BLaER1 (cell line): ENCODE measurements at regions not wholly inside any gene's neighbourhood (a gene's known extent, or its start where the extent isn't known, plus 50 kb on each side); places are given as distances from the start of the nearest gene placed in this dataset.

Experiments used
- H3K27ac ChIP-seq: shearing (Covaris generic); formaldehyde crosslinking; 2 replicates; pipeline ENCODE4 v1.8.1; 2022
- H3K27me3 ChIP-seq: shearing (Covaris generic); formaldehyde crosslinking; 2 replicates; pipeline ENCODE4 v1.8.1; 2022
- H3K36me3 ChIP-seq: shearing (Covaris generic); formaldehyde crosslinking; 2 replicates; pipeline ENCODE4 v1.8.1; 2022
- H3K4me1 ChIP-seq: shearing (Covaris generic); formaldehyde crosslinking; 2 replicates; pipeline ENCODE4 v1.8.1; 2022
- H3K4me2 ChIP-seq: shearing (Covaris generic); formaldehyde crosslinking; 2 replicates; pipeline ENCODE4 v1.8.1; 2022
- H3K4me3 ChIP-seq: shearing (Covaris generic); formaldehyde crosslinking; 2 replicates; pipeline ENCODE4 v1.8.1; 2022
- H3K9ac ChIP-seq: shearing (Covaris generic); formaldehyde crosslinking; 2 replicates; pipeline ENCODE4 v1.8.1; 2022
- H3K9me3 ChIP-seq: shearing (Covaris generic); formaldehyde crosslinking; 2 replicates; pipeline ENCODE4 v1.8.1; 2022
- H4K20me1 ChIP-seq: shearing (Covaris generic); formaldehyde crosslinking; 2 replicates; pipeline ENCODE4 v1.8.1; 2022
- Cebpa-rat ChIP-seq: shearing (Covaris generic); IDR thresholded peaks from 2 replicates; pipeline ENCODE4 v1.8.1; 2022

GRCh38 chr3:29099296-29099695 is 181.6 kb upstream of the RBMS3 start:
- Histone ChIP-seq H3K9ac (no peak overlapping the region), H3K9me3 (0 out of 2 replicates have a peak, but pooled peaks cover 4% of the 10 kb centered on the region), H3K36me3 (no peaks in the 10 kb centered on the region), H3K27me3 (no peaks in the 10 kb centered on the region), H3K4me1 (no peaks in the 10 kb centered on the region), H3K4me2 (no peak overlapping the region), H3K27ac (no peak overlapping the region), H3K4me3 (no peak overlapping the region), H4K20me1 (no peaks in the 10 kb centered on the region)
- no peak for TF ChIP-seq Cebpa-rat

GRCh38 chr3:29099775-29100174 is 181.1 kb upstream of the RBMS3 start:
- H3K27ac ChIP-seq, result no peak overlapping the region
- no peaks in the 10 kb centered on the region for H3K27me3 ChIP-seq
- no peaks in the 10 kb centered on the region for H3K4me1 ChIP-seq
- H3K36me3 ChIP-seq, result no peaks in the 10 kb centered on the region
- H3K9ac ChIP-seq, result no peak overlapping the region
- TF ChIP-seq Cebpa-rat, result no peak
- H3K9me3 ChIP-seq, result 0 out of 2 replicates have a peak, but pooled peaks cover 4% of the 10 kb centered on the region
- no peak overlapping the region for H3K4me2 ChIP-seq
- H4K20me1 ChIP-seq, result no peaks in the 10 kb centered on the region
- no peak overlapping the region for H3K4me3 ChIP-seq

GRCh38 chr3:29100292-29100691 is 180.6 kb upstream of the RBMS3 start:
- Histone ChIP-seq H3K27me3 (no peaks in the 10 kb centered on the region), H3K9ac (no peak overlapping the region), H3K4me2 (no peak overlapping the region), H3K4me3 (no peak overlapping the region), H4K20me1 (no peaks in the 10 kb centered on the region), H3K9me3 (0 out of 2 replicates have a peak, but pooled peaks cover 4% of the 10 kb centered on the region), H3K36me3 (no peaks in the 10 kb centered on the region), H3K4me1 (no peaks in the 10 kb centered on the region), H3K27ac (no peak overlapping the region)
- TF ChIP-seq Cebpa-rat, result no peak

- TF ChIP-seq Cebpa-rat, result no peak
- Histone ChIP-seq H3K9ac (no peak overlapping the region), H3K36me3 (no peaks in the 10 kb centered on the region), H3K9me3 (0 out of 2 replicates have a peak, but pooled peaks cover 3% of the 10 kb centered on the region), H3K4me1 (peaks cover 10% of the 10 kb centered on the region), H4K20me1 (no peaks in the 10 kb centered on the region), H3K4me3 (no peak overlapping the region), H3K4me2 (peak overlapping the region; percentile 24), H3K27me3 (no peaks in the 10 kb centered on the region), H3K27ac (no peak overlapping the region)
These were observed 152.9 kb upstream of the RBMS3 start for GRCh38 chr3:29128001-29128400.

GRCh38 chr3:29137601-29138000 is 143.3 kb upstream of the RBMS3 start:
- Histone ChIP-seq H3K27me3 (no peaks in the 10 kb centered on the region), H3K27ac (no peak overlapping the region), H3K4me3 (no peak overlapping the region), H3K9ac (no peak overlapping the region), H3K9me3 (no peaks in the 10 kb centered on the region), H3K4me1 (peaks cover 23% of the 10 kb centered on the region), H3K4me2 (no peak overlapping the region), H3K36me3 (no peaks in the 10 kb centered on the region), H4K20me1 (no peaks in the 10 kb centered on the region)
- no peak for TF ChIP-seq Cebpa-rat

- H3K27ac ChIP-seq, result no peak overlapping the region
- no peak overlapping the region for H3K4me3 ChIP-seq
- H3K9me3 ChIP-seq, result no peaks in the 10 kb centered on the region
- H3K4me2 ChIP-seq, result no peak overlapping the region
- peaks cover 23% of the 10 kb centered on the region for H3K4me1 ChIP-seq
- H3K9ac ChIP-seq, result no peak overlapping the region
- H3K36me3 ChIP-seq, result no peaks in the 10 kb centered on the region
- no peaks in the 10 kb centered on the region for H4K20me1 ChIP-seq
- TF ChIP-seq Cebpa-rat, result peak; percentile 68; the same call in 1 of the 2 replicates
- no peaks in the 10 kb centered on the region for H3K27me3 ChIP-seq
These were observed 142.7 kb upstream of the RBMS3 start for GRCh38 chr3:29138171-29138570.

- peak overlapping the region; percentile 66 for H3K4me2 ChIP-seq
- no peaks in the 10 kb centered on the region for H3K36me3 ChIP-seq
- no peak overlapping the region for H3K9ac ChIP-seq
- H3K4me1 ChIP-seq, result peaks cover 23% of the 10 kb centered on the region
- H3K27ac ChIP-seq, result peak overlapping the region; percentile 47
- no peaks in the 10 kb centered on the region for H3K27me3 ChIP-seq
- H3K4me3 ChIP-seq, result no peak overlapping the region
- no peaks in the 10 kb centered on the region for H3K9me3 ChIP-seq
- TF ChIP-seq Cebpa-rat, result no peak
- no peaks in the 10 kb centered on the region for H4K20me1 ChIP-seq
These were observed 140.2 kb upstream of the RBMS3 start for GRCh38 chr3:29140666-29141065.

- peak overlapping the region; percentile 66 for H3K4me2 ChIP-seq
- H4K20me1 ChIP-seq, result no peaks in the 10 kb centered on the region
- no peak overlapping the region for H3K4me3 ChIP-seq
- no peak for TF ChIP-seq Cebpa-rat
- H3K27me3 ChIP-seq, result no peaks in the 10 kb centered on the region
- H3K9me3 ChIP-seq, result no peaks in the 10 kb centered on the region
- H3K9ac ChIP-seq, result no peak overlapping the region
- H3K27ac ChIP-seq, result peak overlapping the region; percentile 47
- no peaks in the 10 kb centered on the region for H3K36me3 ChIP-seq
- H3K4me1 ChIP-seq, result peaks cover 23% of the 10 kb centered on the region
These were observed 139.5 kb upstream of the RBMS3 start for GRCh38 chr3:29141197-29141917.

- Histone ChIP-seq H4K20me1 (no peaks in the 10 kb centered on the region), H3K27ac (no peak overlapping the region), H3K27me3 (no peaks in the 10 kb centered on the region), H3K4me2 (no peak overlapping the region), H3K4me1 (peaks cover 23% of the 10 kb centered on the region), H3K36me3 (no peaks in the 10 kb centered on the region), H3K9ac (no peak overlapping the region), H3K4me3 (no peak overlapping the region), H3K9me3 (no peaks in the 10 kb centered on the region)
- TF ChIP-seq Cebpa-rat, result no peak
These were observed 139.0 kb upstream of the RBMS3 start for GRCh38 chr3:29141918-29142275.

- Histone ChIP-seq H3K4me1 (peaks cover 23% of the 10 kb centered on the region), H3K27ac (no peak overlapping the region), H4K20me1 (no peaks in the 10 kb centered on the region), H3K9me3 (no peaks in the 10 kb centered on the region), H3K4me3 (no peak overlapping the region), H3K4me2 (no peak overlapping the region), H3K36me3 (no peaks in the 10 kb centered on the region), H3K9ac (no peak overlapping the region), H3K27me3 (no peaks in the 10 kb centered on the region)
- TF ChIP-seq Cebpa-rat, result no peak
These were observed 137.7 kb upstream of the RBMS3 start for GRCh38 chr3:29143151-29143550.
